Adrenal gland (tissue), 9 donors: ENCODE measurements at regions not wholly inside any gene's neighbourhood (a gene's known extent, or its start where the extent isn't known, plus 50 kb on each side); places are given as distances from the start of the nearest gene placed in this dataset.

ENCODE experiments used
- DNase-seq, 7 donors: peaks; one replicate each; pipeline ENCODE4 v3.0.0-alpha.2; 2019 to 2020
- H3K27ac ChIP-seq, 5 donors: fragments of 200-600 bp; sonication (generic) in 4 of 5; 1 replicate in 3 of 5; 2 replicates in 2 of 5; pipeline versions ENCODE4 v1.5.1 to v1.8.0; 2016 to 2020; ENCODE audit warnings: mild to moderate bottlenecking in 1 of 5
- H3K27me3 ChIP-seq: fragments of 200-600 bp; 2 replicates; pipeline ENCODE4 v1.8.0; 2021
- H3K36me3 ChIP-seq, 2 donors: fragments of 200-600 bp; replicated peaks in 1 of 2; 1 replicate in 1 of 2; 2 replicates in 1 of 2; pipeline versions ENCODE4 v1.5.1 to v1.8.0; 2018 to 2022
- H3K4me1 ChIP-seq, 2 donors: fragments of 200-600 bp; replicated peaks in 1 of 2; 1 replicate in 1 of 2; 2 replicates in 1 of 2; pipeline versions ENCODE4 v1.5.1 to v1.8.0; 2018 to 2021
- H3K4me3 ChIP-seq, 4 donors: fragments of 200-600 bp; sonication (generic) in 3 of 4; one replicate each; pipeline ENCODE4 v1.5.1; 2016 to 2018
- H3K9me3 ChIP-seq, 3 donors: fragments of 200-600 bp; sonication (generic) in 1 of 3; replicated peaks in 1 of 3; 1 replicate in 2 of 3; 2 replicates in 1 of 3; pipeline versions ENCODE4 v1.5.1 to v1.8.0; 2016 to 2021
- CTCF ChIP-seq, 6 experiments: fragments of 450-650 bp in 4 of 6; fragments of 200-600 bp in 2 of 6; sonication (generic) in 1 of 6; IDR thresholded peaks; 1 replicate in 5 of 6; 2 replicates in 1 of 6; pipeline versions ENCODE4 v1.5.1 to v1.8.0; 2016 to 2021; ENCODE audit warnings: antibody characterized with exemption in 6 of 6, mild to moderate bottlenecking in 2 of 6, moderate library complexity in 1 of 6
- POLR2A ChIP-seq, 2 donors: fragments of 450-650 bp; IDR thresholded peaks; one replicate each; pipeline ENCODE4 v1.6.1; 2017; ENCODE audit warnings: antibody characterized with exemption in 2 of 2, mild to moderate bottlenecking in 2 of 2, moderate library complexity in 1 of 2
- WGBS, 4 donors: extraction: QIAGEN DNeasy Blood & Tissue Kit in 2 of 4; methylation state at CpG; one replicate each; pipeline versions ENCODE4 v1.1.5 to v1.1.7; 2013 to 2017; 5-methylcytosine and 5-hydroxymethylcytosine counted together
- intact Hi-C, 2 donors: fragments of 100-400 bp; cut with DNase I; formaldehyde crosslinking; loops; one replicate each; pipeline versions ENCODE4 v1.14.1 to v1.15.0; 2022 to 2023
- donor health status: healthy with polysubstance abuse.
- donor health status: Bipolar disorder and iron deficiency.
- donor health status: DM: yes; HTN: yes; CAD: no.
- donor health status: DM: no; HTN: no; CAD: no.
- donor health status: DM: no; HTN: no; CAD: no.

- no peaks in the 10 kb centered on the region for H3K4me1 ChIP-seq
- TF ChIP-seq POLR2A (IDR thresholded peaks at IDR 0.05) (no peak), CTCF (IDR thresholded peaks at IDR 0.05) (no peak)
- 76 to 81% (median 79%) methylated on average over 5 to 11 of the region's 11 CpGs for WGBS, 4 donors
These were observed 141.0 kb downstream of the TMEM17 start for GRCh38 chr2:62364791-62365528.

GRCh38 chr2:62363166-62363565 is 142.8 kb downstream of the TMEM17 start:
- H3K27me3 ChIP-seq = no peaks in the 10 kb centered on the region
- 90 to 95% (median 92%) methylated on average over 5 of the region's 5 CpGs for WGBS, 4 donors
- no peak for TF ChIP-seq CTCF (IDR thresholded peaks at IDR 0.05)
- TF ChIP-seq POLR2A (IDR thresholded peaks at IDR 0.05) = no peak
- intact Hi-C loops = no loop called here
- no peak overlapping the region for H3K4me3 ChIP-seq
- H3K36me3 ChIP-seq = no peaks in the 10 kb centered on the region
- H3K4me1 ChIP-seq = no peaks in the 10 kb centered on the region
- peak in 1 of 7 donors; percentile 4 for DNase-seq
- H3K27ac ChIP-seq = no peak overlapping the region
- H3K9me3 ChIP-seq = no peaks in the 10 kb centered on the region

More at GRCh38 chr2:62364791-62365528, 141.0 kb downstream of the TMEM17 start:
- H3K36me3 ChIP-seq = no peaks in the 10 kb centered on the region
- no peak overlapping the region for H3K27ac ChIP-seq
- peak in 1 of 7 donors; percentile 17 for DNase-seq
- H3K9me3 ChIP-seq = no peaks in the 10 kb centered on the region
- no peak overlapping the region for H3K4me3 ChIP-seq
- intact Hi-C loops = no loop called here
- no peaks in the 10 kb centered on the region for H3K27me3 ChIP-seq

GRCh38 chr2:62362561-62362960 is 143.4 kb downstream of the TMEM17 start:
- WGBS, 4 donors = 91 to 93% (median 92%) methylated on average over 7 of the region's 7 CpGs
- no peak for TF ChIP-seq CTCF (IDR thresholded peaks at IDR 0.05)
- TF ChIP-seq POLR2A (IDR thresholded peaks at IDR 0.05) = no peak
- DNase-seq = peak in 1 of 7 donors; percentile 17

DNA sequence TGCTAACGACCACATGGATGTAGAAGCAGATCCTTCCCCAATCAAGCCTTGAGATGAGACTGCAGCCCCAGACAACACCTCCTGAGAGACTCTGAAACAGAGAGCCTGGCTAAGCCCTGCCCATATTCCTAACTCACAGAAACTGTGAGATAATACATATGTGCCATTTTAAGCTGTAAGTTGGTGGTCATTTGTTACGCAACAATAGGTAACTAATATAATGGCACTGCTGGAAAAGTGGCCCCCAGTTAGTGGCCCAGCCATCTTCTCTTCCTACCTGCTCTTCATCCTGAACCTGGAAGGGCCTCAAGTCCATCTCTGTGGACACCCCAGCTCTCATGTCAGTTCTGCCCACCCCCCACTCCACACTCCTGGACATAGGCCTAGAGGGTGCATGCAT is 144.0 kb downstream of the TMEM17 start:
- H3K4me1 ChIP-seq = no peaks in the 10 kb centered on the region
- H3K4me3 ChIP-seq = no peak overlapping the region
- no peaks in the 10 kb centered on the region for H3K36me3 ChIP-seq
- no peak overlapping the region for H3K27ac ChIP-seq
- intact Hi-C loops = no loop called here
- no peaks in the 10 kb centered on the region for H3K9me3 ChIP-seq
- peak in 1 of 7 donors; percentile 14 for DNase-seq
- H3K27me3 ChIP-seq = no peaks in the 10 kb centered on the region
- TF ChIP-seq POLR2A (IDR thresholded peaks at IDR 0.05) = no peak
- no peak for TF ChIP-seq CTCF (IDR thresholded peaks at IDR 0.05)
- WGBS, 4 donors = 96 to 100% (median 99%) methylated on average over 2 of the region's 2 CpGs

More at GRCh38 chr2:62362561-62362960, 143.4 kb downstream of the TMEM17 start:
- Histone ChIP-seq H3K36me3 (no peaks in the 10 kb centered on the region), H3K27ac (no peak overlapping the region), H3K27me3 (no peaks in the 10 kb centered on the region), H3K4me3 (no peak overlapping the region), H3K9me3 (no peaks in the 10 kb centered on the region), H3K4me1 (no peaks in the 10 kb centered on the region)
- intact Hi-C loops = no loop called here
